ENCODE measurements at regions not wholly inside any gene's neighbourhood (a gene's known extent, or its start where the extent isn't known, plus 50 kb on each side); places are given as distances from the start of the nearest gene placed in this dataset.

- H3K4me1 Mint-ChIP-seq = peaks cover 41 to 45% of the 10 kb centered on the region in 2 experiments
- H3K9ac ChIP-seq (ENCODE audit: extremely low read depth, insufficient read length, low read length) = no peak overlapping the region
- peaks cover 4% of the 10 kb centered on the region for H3K9me3 ChIP-seq (ENCODE audit: control insufficient read depth, low read depth, low read length)
- no peak overlapping the region for H3K56ac ChIP-seq (ENCODE audit: insufficient read length, low read depth, low read length)
- H3K23me2 ChIP-seq (ENCODE audit: insufficient read length, low read depth, low read length, poor library complexity, severe bottlenecking) = no peaks in the 10 kb centered on the region
- no peak overlapping the region for H2BK120ac ChIP-seq (ENCODE audit: low read depth, low read length, poor library complexity, severe bottlenecking)
- H3K4ac ChIP-seq (ENCODE audit: low read depth, low read length) = no peak overlapping the region
- no peak overlapping the region for H2AFZ ChIP-seq (ENCODE audit: low read length)
- H2BK12ac ChIP-seq (ENCODE audit: insufficient read length, low read depth, low read length) = no peak overlapping the region
- peaks cover 2 to 12% (median 7%) of the 10 kb centered on the region in 3 experiments; a peak in 6 of 7 replicates for H3K36me3 Mint-ChIP-seq (ENCODE audit: insufficient read depth in 1 of 3, low read depth in 3 of 3)
- no peak overlapping the region for H2BK20ac ChIP-seq (ENCODE audit: low read depth, low read length, poor library complexity, severe bottlenecking)
- H3K79me1 ChIP-seq (ENCODE audit: insufficient read depth, low read depth, low read length, poor library complexity, severe bottlenecking) = no peaks in the 10 kb centered on the region
- DNase-seq = no peak
- no peak overlapping the region for H3T11ph ChIP-seq (ENCODE audit: low read length)
- H3K14ac ChIP-seq (ENCODE audit: insufficient read depth, low read length) = no peak overlapping the region
- no peak overlapping the region for H2BK15ac ChIP-seq (ENCODE audit: low read depth, low read length)
- no peaks in the 10 kb centered on the region for H3K27me3 ChIP-seq (ENCODE audit: insufficient read depth, low read length)
- TF ChIP-seq CTCF (conservative IDR thresholded peaks at IDR 0.05) = no peak
- no peak overlapping the region for H4K8ac ChIP-seq (replicated peaks; ENCODE audit: insufficient read length, low read depth, low read length)
- no peak overlapping the region for H3K27ac ChIP-seq (ENCODE audit: insufficient read length, low read depth, low read length)
- no peak overlapping the region for H2AK5ac ChIP-seq (ENCODE audit: insufficient read length, low read length)
- H3K9me3 Mint-ChIP-seq = peaks cover 4% of the 10 kb centered on the region in 2 experiments
- no peak overlapping the region for H4K91ac ChIP-seq (ENCODE audit: insufficient read length, low read depth, low read length)
- H4K5ac ChIP-seq (ENCODE audit: insufficient read length, low read depth, low read length) = no peak overlapping the region
- H3K79me2 ChIP-seq (ENCODE audit: insufficient read depth, low read length) = no peaks in the 10 kb centered on the region
- no peak overlapping the region for H3K4me2 ChIP-seq (ENCODE audit: insufficient read depth, insufficient read length, low read length)
- H3K27me3 Mint-ChIP-seq (ENCODE audit: low read depth) = no peaks in the 10 kb centered on the region
- no peak overlapping the region for H2BK5ac ChIP-seq (ENCODE audit: insufficient read length, low read length)
- H3K4me1 ChIP-seq (ENCODE audit: insufficient read depth, low read length) = peaks cover 7% of the 10 kb centered on the region
- H3K4me3 Mint-ChIP-seq = no peak overlapping the region
- H3K23ac ChIP-seq (ENCODE audit: insufficient read length, low read depth, low read length) = no peak overlapping the region
- no peak overlapping the region for H3K18ac ChIP-seq (ENCODE audit: insufficient read length, low read depth, low read length)
- no peak overlapping the region for H3K27ac Mint-ChIP-seq
- no peaks in the 10 kb centered on the region for H4K20me1 ChIP-seq (ENCODE audit: control insufficient read depth, insufficient read depth, insufficient read length)
Observed at GRCh38 chr6:106882138-106882537, 92.4 kb downstream of the CD24 start.

Measured in H9 (cell line).